ENCODE measurements at regions not wholly inside any gene's neighbourhood (a gene's known extent, or its start where the extent isn't known, plus 50 kb on each side); places are given as distances from the start of the nearest gene placed in this dataset.

DNA sequence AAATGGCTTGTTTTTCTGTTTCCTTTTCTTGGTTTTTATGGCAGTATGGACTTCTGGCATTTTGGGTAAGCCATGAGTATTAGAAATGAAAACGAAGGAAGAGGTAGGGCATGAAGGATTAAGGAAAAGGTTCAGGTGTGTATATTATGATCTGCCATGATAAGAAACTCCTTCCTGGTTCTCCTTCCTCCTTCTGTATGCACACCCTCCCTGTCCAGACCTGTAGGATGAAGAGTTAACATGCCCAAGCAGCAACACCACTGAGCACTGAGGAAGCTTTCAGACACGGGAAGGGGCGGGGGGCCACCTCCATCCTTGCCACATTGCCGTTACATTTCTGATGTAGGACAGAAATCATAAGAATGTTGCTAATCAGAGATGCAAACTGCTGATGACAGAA, 361.0 kb upstream of the ZMIZ1 start:
- TF ChIP-seq, protein P1, sequence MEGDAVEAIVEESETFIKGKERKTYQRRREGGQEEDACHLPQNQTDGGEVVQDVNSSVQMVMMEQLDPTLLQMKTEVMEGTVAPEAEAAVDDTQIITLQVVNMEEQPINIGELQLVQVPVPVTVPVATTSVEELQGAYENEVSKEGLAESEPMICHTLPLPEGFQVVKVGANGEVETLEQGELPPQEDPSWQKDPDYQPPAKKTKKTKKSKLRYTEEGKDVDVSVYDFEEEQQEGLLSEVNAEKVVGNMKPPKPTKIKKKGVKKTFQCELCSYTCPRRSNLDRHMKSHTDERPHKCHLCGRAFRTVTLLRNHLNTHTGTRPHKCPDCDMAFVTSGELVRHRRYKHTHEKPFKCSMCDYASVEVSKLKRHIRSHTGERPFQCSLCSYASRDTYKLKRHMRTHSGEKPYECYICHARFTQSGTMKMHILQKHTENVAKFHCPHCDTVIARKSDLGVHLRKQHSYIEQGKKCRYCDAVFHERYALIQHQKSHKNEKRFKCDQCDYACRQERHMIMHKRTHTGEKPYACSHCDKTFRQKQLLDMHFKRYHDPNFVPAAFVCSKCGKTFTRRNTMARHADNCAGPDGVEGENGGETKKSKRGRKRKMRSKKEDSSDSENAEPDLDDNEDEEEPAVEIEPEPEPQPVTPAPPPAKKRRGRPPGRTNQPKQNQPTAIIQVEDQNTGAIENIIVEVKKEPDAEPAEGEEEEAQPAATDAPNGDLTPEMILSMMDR (IDR thresholded peaks at IDR 0.05), result no peak
- H3K9me3 Mint-ChIP-seq (ENCODE audit: unreplicated experiment), result no peaks in the 10 kb centered on the region
- H3K36me3 Mint-ChIP-seq (ENCODE audit: unreplicated experiment), result no peaks in the 10 kb centered on the region
- peaks cover 47% of the 10 kb centered on the region for H3K27me3 Mint-ChIP-seq (ENCODE audit: unreplicated experiment)
- no peak overlapping the region for H3K4me3 Mint-ChIP-seq (ENCODE audit: unreplicated experiment)
- H3K27ac Mint-ChIP-seq (ENCODE audit: unreplicated experiment), result no peak overlapping the region
- peaks cover 8% of the 10 kb centered on the region for H3K4me1 Mint-ChIP-seq (ENCODE audit: unreplicated experiment)
- DNase-seq (ENCODE audit: extremely low spot score, unreplicated experiment), result no peak

DNA sequence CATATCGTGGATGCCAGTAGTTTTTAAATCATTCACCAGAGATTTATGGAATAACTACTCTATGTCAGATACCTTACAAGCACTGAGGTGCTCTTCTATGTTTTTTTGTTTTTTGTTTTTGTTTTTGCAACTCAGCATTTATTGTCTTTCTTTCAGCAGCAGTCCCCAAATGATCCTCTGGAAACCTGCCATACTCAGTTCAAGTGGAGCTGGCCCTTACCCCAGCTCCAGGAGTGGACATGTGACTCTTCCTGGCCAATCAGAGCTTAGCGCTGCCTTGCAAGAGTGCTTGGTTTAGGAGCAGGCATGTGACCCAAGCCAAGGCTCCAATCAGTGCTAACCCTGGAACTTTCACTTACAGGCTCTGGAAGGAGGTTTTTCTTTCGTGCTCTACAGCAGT, 356.6 kb upstream of the ZMIZ1 start:
- H3K36me3 Mint-ChIP-seq (ENCODE audit: unreplicated experiment), result no peaks in the 10 kb centered on the region
- H3K4me3 Mint-ChIP-seq (ENCODE audit: unreplicated experiment), result no peak overlapping the region
- peaks cover 1% of the 10 kb centered on the region for H3K4me1 Mint-ChIP-seq (ENCODE audit: unreplicated experiment)
- H3K27me3 Mint-ChIP-seq (ENCODE audit: unreplicated experiment), result peaks cover 65% of the 10 kb centered on the region
- H3K9me3 Mint-ChIP-seq (ENCODE audit: unreplicated experiment), result no peaks in the 10 kb centered on the region
- TF ChIP-seq, protein P1 (IDR thresholded peaks at IDR 0.05), result no peak
- H3K27ac Mint-ChIP-seq (ENCODE audit: unreplicated experiment), result no peak overlapping the region
- DNase-seq (ENCODE audit: extremely low spot score, unreplicated experiment), result no peak

DNA sequence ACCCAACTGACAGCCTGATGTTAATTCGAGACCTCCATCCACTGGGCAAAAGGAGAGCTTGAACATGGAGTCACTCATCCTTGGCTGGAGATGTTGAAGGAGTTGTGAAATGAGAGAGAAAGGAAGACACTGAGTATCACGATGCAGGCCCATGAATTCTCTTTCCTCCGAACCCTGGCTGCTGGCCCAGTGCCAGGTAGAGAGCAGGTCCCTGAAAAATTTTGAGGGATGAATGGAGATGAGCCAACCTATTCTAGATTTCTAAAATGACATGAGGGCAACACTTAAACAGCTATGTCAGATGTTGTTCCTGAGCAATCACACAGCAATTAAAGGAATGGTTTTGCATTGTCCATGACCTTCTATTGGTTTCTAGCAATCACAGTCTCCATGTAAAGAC, 355.1 kb upstream of the ZMIZ1 start:
- no peaks in the 10 kb centered on the region for H3K36me3 Mint-ChIP-seq (ENCODE audit: unreplicated experiment)
- TF ChIP-seq, protein P1 (IDR thresholded peaks at IDR 0.05), result no peak
- H3K4me1 Mint-ChIP-seq (ENCODE audit: unreplicated experiment), result peaks cover 3% of the 10 kb centered on the region
- peaks cover 63% of the 10 kb centered on the region for H3K27me3 Mint-ChIP-seq (ENCODE audit: unreplicated experiment)
- no peaks in the 10 kb centered on the region for H3K9me3 Mint-ChIP-seq (ENCODE audit: unreplicated experiment)
- H3K27ac Mint-ChIP-seq (ENCODE audit: unreplicated experiment), result no peak overlapping the region
- DNase-seq (ENCODE audit: extremely low spot score, unreplicated experiment), result no peak
- no peak overlapping the region for H3K4me3 Mint-ChIP-seq (ENCODE audit: unreplicated experiment)

DNA sequence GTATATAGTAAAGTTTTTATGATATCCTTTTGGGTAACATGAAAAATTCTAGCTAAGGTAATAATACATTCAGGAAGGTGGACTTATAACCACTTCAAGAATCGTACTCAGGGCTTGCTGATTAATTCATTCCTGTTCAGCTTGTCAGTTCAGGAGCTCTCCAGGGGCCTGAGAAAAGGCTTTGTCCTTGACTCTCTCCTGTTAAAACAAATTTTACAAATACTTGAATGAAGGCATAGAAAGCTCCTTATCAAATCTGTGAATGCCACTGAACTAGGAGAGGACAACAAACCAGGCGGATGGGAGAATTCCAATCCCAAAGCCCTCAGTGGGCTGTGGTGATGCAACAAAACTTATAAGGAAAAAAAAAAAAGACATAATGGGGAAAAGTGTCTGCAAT, 354.5 kb upstream of the ZMIZ1 start:
- H3K27me3 Mint-ChIP-seq (ENCODE audit: unreplicated experiment), result peaks cover 59% of the 10 kb centered on the region
- no peaks in the 10 kb centered on the region for H3K36me3 Mint-ChIP-seq (ENCODE audit: unreplicated experiment)
- no peak overlapping the region for H3K4me3 Mint-ChIP-seq (ENCODE audit: unreplicated experiment)
- DNase-seq (ENCODE audit: extremely low spot score, unreplicated experiment), result no peak
- TF ChIP-seq, protein P1 (IDR thresholded peaks at IDR 0.05), result no peak
- H3K27ac Mint-ChIP-seq (ENCODE audit: unreplicated experiment), result no peak overlapping the region
- no peaks in the 10 kb centered on the region for H3K9me3 Mint-ChIP-seq (ENCODE audit: unreplicated experiment)
- peaks cover 3% of the 10 kb centered on the region for H3K4me1 Mint-ChIP-seq (ENCODE audit: unreplicated experiment)

DNA sequence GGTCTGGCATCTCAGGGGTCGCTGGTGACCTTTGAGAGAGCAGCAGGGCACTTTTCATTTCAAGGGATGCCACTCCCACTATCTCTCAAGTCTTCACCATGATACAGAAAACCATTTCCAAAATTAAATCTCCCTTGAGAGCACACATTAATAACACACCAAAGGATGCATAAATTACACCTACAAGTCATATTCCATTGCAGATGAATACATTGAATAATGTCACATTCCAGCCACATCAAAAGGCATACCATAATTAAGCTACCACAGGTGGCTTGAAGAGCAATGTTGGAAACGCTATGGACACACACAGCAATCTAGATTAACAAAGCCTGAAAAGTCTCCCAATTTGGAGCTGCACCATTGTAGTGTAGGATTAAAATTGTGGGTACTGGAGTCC, 353.3 kb upstream of the ZMIZ1 start:
- Mint-ChIP-seq H3K36me3 (ENCODE audit: unreplicated experiment) (no peaks in the 10 kb centered on the region), H3K27me3 (ENCODE audit: unreplicated experiment) (peaks cover 51% of the 10 kb centered on the region), H3K9me3 (ENCODE audit: unreplicated experiment) (no peaks in the 10 kb centered on the region), H3K4me3 (ENCODE audit: unreplicated experiment) (no peak overlapping the region), H3K4me1 (ENCODE audit: unreplicated experiment) (peaks cover 3% of the 10 kb centered on the region), H3K27ac (ENCODE audit: unreplicated experiment) (no peak overlapping the region)
- TF ChIP-seq, protein P1 (IDR thresholded peaks at IDR 0.05), result no peak
- DNase-seq (ENCODE audit: extremely low spot score, unreplicated experiment), result no peak
